Neural progenitor cell (in vitro differentiated cells): ENCODE measurements at regions not wholly inside any gene's neighbourhood (a gene's known extent, or its start where the extent isn't known, plus 50 kb on each side); places are given as distances from the start of the nearest gene placed in this dataset.

Source experiments
- DNase-seq: peaks from one replicate; pipeline ENCODE4 v3.0.0-alpha.2; 2016; ENCODE audit warnings: low spot score
- H2AFZ ChIP-seq: fragments of 200-600 bp; sonication (generic); replicated peaks from 2 replicates; pipeline ENCODE4 v1.6.1; 2016; ENCODE audit warnings: antibody characterized with exemption
- H3F3A ChIP-seq: fragments of 200-600 bp; sonication (generic); 2 replicates; pipeline ENCODE4 v1.6.1; 2016; ENCODE audit warnings: antibody characterized with exemption, low read depth
- H3K27ac ChIP-seq: fragments of 200-600 bp; sonication (generic); 2 replicates; pipeline ENCODE4 v1.5.1; 2016; ENCODE audit warnings: mild to moderate bottlenecking
- H3K27me3 ChIP-seq: fragments of 200-600 bp; sonication (generic); 2 replicates; pipeline ENCODE4 v1.6.1; 2016; ENCODE audit warnings: mild to moderate bottlenecking, moderate library complexity
- H3K36me3 ChIP-seq: fragments of 200-600 bp; sonication (generic); 2 replicates; pipeline ENCODE4 v1.5.1; 2016
- H3K4me1 ChIP-seq: fragments of 200-600 bp; sonication (generic); 2 replicates; pipeline ENCODE4 v1.6.1; 2016; ENCODE audit warnings: mixed run types
- H3K4me2 ChIP-seq: fragments of 200-600 bp; sonication (generic); 2 replicates; pipeline ENCODE4 v1.6.1; 2016
- H3K4me3 ChIP-seq: fragments of 200-600 bp; sonication (generic); 2 replicates; pipeline ENCODE4 v1.5.1; 2016
- H3K79me2 ChIP-seq: fragments of 200-600 bp; sonication (generic); 2 replicates; pipeline ENCODE4 v1.6.1; 2016; ENCODE audit warnings: low read depth
- H3K9ac ChIP-seq: fragments of 200-600 bp; sonication (generic); 2 replicates; pipeline ENCODE4 v1.6.1; 2016
- H3K9me3 ChIP-seq: fragments of 200-600 bp; sonication (generic); 2 replicates; pipeline ENCODE4 v1.5.1; 2016; ENCODE audit warnings: low read depth
- H4K20me1 ChIP-seq: fragments of 200-600 bp; sonication (generic); 2 replicates; pipeline ENCODE4 v1.6.1; 2016; ENCODE audit warnings: low read depth
- H3K27ac Mint-ChIP-seq: 3 replicates; pipeline ENCODE4 v1.8.0; 2021; ENCODE audit warnings: mixed read lengths
- H3K27me3 Mint-ChIP-seq: 2 replicates; pipeline ENCODE4 v1.8.0; 2022; ENCODE audit warnings: low read depth, mild to moderate bottlenecking, inconsistent platforms, moderate library complexity, mixed read lengths; ENCODE audit not compliant: insufficient read depth
- H3K36me3 Mint-ChIP-seq: 3 replicates; pipeline ENCODE4 v1.8.0; 2021; ENCODE audit warnings: mixed read lengths
- H3K4me1 Mint-ChIP-seq: 3 replicates; pipeline ENCODE4 v1.8.0; 2021; ENCODE audit warnings: mixed read lengths
- H3K4me3 Mint-ChIP-seq: 3 replicates; pipeline ENCODE4 v1.8.0; 2021; ENCODE audit warnings: mild to moderate bottlenecking, moderate library complexity, mixed read lengths
- H3K9me3 Mint-ChIP-seq: 3 replicates; pipeline ENCODE4 v1.8.0; 2020; ENCODE audit warnings: mixed read lengths
- CTCF ChIP-seq: fragments of 200-600 bp; sonication (generic); IDR thresholded peaks from 2 replicates; pipeline ENCODE4 v1.5.1; 2017; ENCODE audit warnings: antibody characterized with exemption, mild to moderate bottlenecking
- EZH2 ChIP-seq: fragments of 200-600 bp; sonication (generic); IDR thresholded peaks from 2 replicates; pipeline ENCODE4 v1.6.1; 2017; ENCODE audit warnings: antibody characterized with exemption, mild to moderate bottlenecking, moderate library complexity
- EZH2phosphoT487 ChIP-seq: fragments of 200-600 bp; sonication (generic); IDR thresholded peaks from 2 replicates; pipeline ENCODE4 v1.6.1; 2017; ENCODE audit warnings: antibody characterized with exemption

GRCh38 chr16:60295451-60295850, 1561.3 kb upstream of the GOT2 start:
- no peaks in the 10 kb centered on the region for H3K4me1 ChIP-seq
- H3K36me3 ChIP-seq, result no peaks in the 10 kb centered on the region
- H3K9me3 ChIP-seq, result no peaks in the 10 kb centered on the region
- Mint-ChIP-seq H3K36me3 (no peaks in the 10 kb centered on the region), H3K4me3 (no peak overlapping the region), H3K27ac (no peak overlapping the region), H3K4me1 (no peaks in the 10 kb centered on the region), H3K9me3 (no peaks in the 10 kb centered on the region), H3K27me3 (no peaks in the 10 kb centered on the region)
- no peak overlapping the region for H2AFZ ChIP-seq
- no peaks in the 10 kb centered on the region for H3K27me3 ChIP-seq
- no peak for DNase-seq
- no peak overlapping the region for H3K4me2 ChIP-seq
- H3K9ac ChIP-seq, result no peak overlapping the region
- H3K27ac ChIP-seq, result no peak overlapping the region
- H3F3A ChIP-seq, result no peaks in the 10 kb centered on the region
- no peaks in the 10 kb centered on the region for H3K79me2 ChIP-seq
- no peak for TF ChIP-seq EZH2
- no peak for TF ChIP-seq CTCF
- TF ChIP-seq EZH2phosphoT487, result no peak
- no peaks in the 10 kb centered on the region for H4K20me1 ChIP-seq
- H3K4me3 ChIP-seq, result no peak overlapping the region

GRCh38 chr16:60285794-60286193, 1551.7 kb upstream of the GOT2 start:
- DNase-seq, result no peak
- no peaks in the 10 kb centered on the region for H3F3A ChIP-seq
- H3K27ac Mint-ChIP-seq, result no peak overlapping the region
- peaks cover 7% of the 10 kb centered on the region for H3K4me1 ChIP-seq
- no peak overlapping the region for H3K4me3 Mint-ChIP-seq
- no peaks in the 10 kb centered on the region for H4K20me1 ChIP-seq
- H3K36me3 Mint-ChIP-seq, result no peaks in the 10 kb centered on the region
- no peaks in the 10 kb centered on the region for H3K27me3 Mint-ChIP-seq
- H3K4me3 ChIP-seq, result no peak overlapping the region
- no peaks in the 10 kb centered on the region for H3K36me3 ChIP-seq
- H3K4me1 Mint-ChIP-seq, result no peaks in the 10 kb centered on the region
- no peak overlapping the region for H3K4me2 ChIP-seq
- no peak overlapping the region for H3K9ac ChIP-seq
- no peak overlapping the region for H3K27ac ChIP-seq
- H3K27me3 ChIP-seq, result no peaks in the 10 kb centered on the region
- no peaks in the 10 kb centered on the region for H3K9me3 Mint-ChIP-seq
- TF ChIP-seq EZH2 (no peak), EZH2phosphoT487 (no peak)
- no peaks in the 10 kb centered on the region for H3K79me2 ChIP-seq
- no peak overlapping the region for H2AFZ ChIP-seq
- H3K9me3 ChIP-seq, result no peaks in the 10 kb centered on the region

- H3K27me3 Mint-ChIP-seq, result no peaks in the 10 kb centered on the region
- H3K9me3 Mint-ChIP-seq, result peaks cover 5% of the 10 kb centered on the region
- TF ChIP-seq EZH2, result no peak
- TF ChIP-seq CTCF, result no peak
- TF ChIP-seq EZH2phosphoT487, result no peak
- no peak overlapping the region for H3K4me3 ChIP-seq
- H3K27ac Mint-ChIP-seq, result no peak overlapping the region
- no peaks in the 10 kb centered on the region for H4K20me1 ChIP-seq
- H3K79me2 ChIP-seq, result no peaks in the 10 kb centered on the region
- H3K27me3 ChIP-seq, result no peaks in the 10 kb centered on the region
- H3K36me3 Mint-ChIP-seq, result no peaks in the 10 kb centered on the region
- no peak overlapping the region for H3K9ac ChIP-seq
- no peak for DNase-seq
- peak overlapping the region; percentile 46 for H2AFZ ChIP-seq
- no peaks in the 10 kb centered on the region for H3K9me3 ChIP-seq
- H3K36me3 ChIP-seq, result no peaks in the 10 kb centered on the region
- H3F3A ChIP-seq, result no peaks in the 10 kb centered on the region
- H3K27ac ChIP-seq, result no peak overlapping the region
- no peaks in the 10 kb centered on the region for H3K4me1 ChIP-seq
- H3K4me3 Mint-ChIP-seq, result no peak overlapping the region
- H3K4me2 ChIP-seq, result no peak overlapping the region
- H3K4me1 Mint-ChIP-seq, result peaks cover 6% of the 10 kb centered on the region
Measured at GRCh38 chr16:60279061-60279665, 1545.0 kb upstream of the GOT2 start.

- no peaks in the 10 kb centered on the region for H3K27me3 ChIP-seq
- Mint-ChIP-seq H3K27me3 (no peaks in the 10 kb centered on the region), H3K4me3 (no peak overlapping the region), H3K9me3 (peaks cover 5% of the 10 kb centered on the region), H3K4me1 (peaks cover 14% of the 10 kb centered on the region), H3K27ac (no peak overlapping the region), H3K36me3 (no peaks in the 10 kb centered on the region)
- H3K4me3 ChIP-seq, result no peak overlapping the region
- no peaks in the 10 kb centered on the region for H3K9me3 ChIP-seq
- no peak overlapping the region for H2AFZ ChIP-seq
- no peaks in the 10 kb centered on the region for H4K20me1 ChIP-seq
- no peaks in the 10 kb centered on the region for H3K36me3 ChIP-seq
- TF ChIP-seq EZH2 (no peak), CTCF (no peak), EZH2phosphoT487 (no peak)
- H3K4me2 ChIP-seq, result no peak overlapping the region
- H3F3A ChIP-seq, result no peaks in the 10 kb centered on the region
- no peak overlapping the region for H3K27ac ChIP-seq
- no peaks in the 10 kb centered on the region for H3K79me2 ChIP-seq
- H3K4me1 ChIP-seq, result no peaks in the 10 kb centered on the region
- no peak overlapping the region for H3K9ac ChIP-seq
- DNase-seq, result no peak
Measured at GRCh38 chr16:60274431-60275019, 1540.4 kb upstream of the GOT2 start.
